AG04449 (cell line): ENCODE measurements at regions not wholly inside any gene's neighbourhood (a gene's known extent, or its start where the extent isn't known, plus 50 kb on each side); places are given as distances from the start of the nearest gene placed in this dataset.

ENCODE experiments used
- CTCF ChIA-PET: fragments of 350-600 bp; formaldehyde crosslinking; extraction: SDS; loops from one replicate; lab custom pipeline; 2021; ENCODE audit warnings: antibody characterized with exemption; lab: Yijun Ruan, JAX
- POLR2A ChIA-PET: fragments of 400-600, 350-600 bp; formaldehyde crosslinking; extraction: SDS; loops from one replicate; lab custom pipeline; 2020; ENCODE audit warnings: antibody characterized with exemption, inconsistent platforms; lab: Yijun Ruan, JAX
- DNase-seq: peaks from one replicate; pipeline ENCODE4 v3.0.0-alpha.2; 2010; ENCODE audit warnings: low read depth, low spot score
- H3K4me3 ChIP-seq: 2 replicates; pipeline ENCODE4 v1.5.1; 2011; ENCODE audit warnings: low read depth, mild to moderate bottlenecking, control low read depth, low read length
- TF ChIP-seq, protein P1 (sequence below): IDR thresholded peaks from one replicate; pipeline ENCODE4 v1.5.1; 2011; ENCODE audit warnings: mild to moderate bottlenecking, moderate library complexity, low read length, control low read depth, inconsistent platforms; ENCODE audit not compliant: insufficient read depth; ENCODE audit errors: missing control alignments

DNA sequence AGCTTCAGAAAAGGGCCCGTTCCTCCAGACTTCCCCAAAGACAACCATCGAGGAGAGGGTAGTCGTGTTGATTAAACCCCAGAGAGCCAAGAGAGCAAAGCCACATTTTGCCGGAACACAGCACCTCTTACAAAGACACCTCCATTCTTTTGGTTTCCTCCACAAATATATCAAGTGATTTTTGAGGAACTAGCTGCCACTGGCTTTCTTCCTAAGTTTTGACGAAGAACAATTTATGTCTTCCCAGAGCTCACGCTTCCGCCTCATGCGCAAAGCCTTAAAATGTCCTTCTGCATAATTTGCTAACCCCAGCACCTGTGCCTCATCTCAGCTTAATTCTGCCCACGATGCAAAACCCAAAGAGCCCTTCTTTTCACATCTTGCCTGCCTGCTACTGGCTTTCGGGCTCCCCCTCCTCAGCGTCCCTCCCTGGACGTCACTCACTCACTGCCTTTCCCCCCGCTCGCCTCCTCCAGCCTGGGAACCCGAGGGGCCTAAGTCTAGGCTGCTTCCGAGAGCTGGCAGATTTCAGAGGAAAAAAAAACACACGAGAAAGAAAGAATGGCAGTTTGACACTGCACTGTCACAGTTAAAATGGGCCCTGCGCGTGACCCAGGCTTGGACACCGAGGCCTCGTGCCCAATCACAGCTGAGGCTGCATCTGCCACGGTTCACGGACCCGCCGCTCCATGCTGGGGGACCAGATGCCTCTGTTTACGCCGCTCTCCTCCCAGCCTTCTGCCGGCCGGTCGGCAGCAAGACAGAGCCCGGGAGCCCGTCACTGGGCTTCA is 77.6 kb upstream of the IFNAR2 start:
- ChIA-PET CTCF (interaction anchor here (0.7 to 1.2 kb wide), 2 partner anchors 44 to 212 kb away, joined by 3 read pairs; no protein-coding TSS in a partner anchor), POLR2A (no interaction called here)
- no peak for DNase-seq
- TF ChIP-seq, protein P1, sequence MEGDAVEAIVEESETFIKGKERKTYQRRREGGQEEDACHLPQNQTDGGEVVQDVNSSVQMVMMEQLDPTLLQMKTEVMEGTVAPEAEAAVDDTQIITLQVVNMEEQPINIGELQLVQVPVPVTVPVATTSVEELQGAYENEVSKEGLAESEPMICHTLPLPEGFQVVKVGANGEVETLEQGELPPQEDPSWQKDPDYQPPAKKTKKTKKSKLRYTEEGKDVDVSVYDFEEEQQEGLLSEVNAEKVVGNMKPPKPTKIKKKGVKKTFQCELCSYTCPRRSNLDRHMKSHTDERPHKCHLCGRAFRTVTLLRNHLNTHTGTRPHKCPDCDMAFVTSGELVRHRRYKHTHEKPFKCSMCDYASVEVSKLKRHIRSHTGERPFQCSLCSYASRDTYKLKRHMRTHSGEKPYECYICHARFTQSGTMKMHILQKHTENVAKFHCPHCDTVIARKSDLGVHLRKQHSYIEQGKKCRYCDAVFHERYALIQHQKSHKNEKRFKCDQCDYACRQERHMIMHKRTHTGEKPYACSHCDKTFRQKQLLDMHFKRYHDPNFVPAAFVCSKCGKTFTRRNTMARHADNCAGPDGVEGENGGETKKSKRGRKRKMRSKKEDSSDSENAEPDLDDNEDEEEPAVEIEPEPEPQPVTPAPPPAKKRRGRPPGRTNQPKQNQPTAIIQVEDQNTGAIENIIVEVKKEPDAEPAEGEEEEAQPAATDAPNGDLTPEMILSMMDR = no peak
- no peak overlapping the region for H3K4me3 ChIP-seq

DNA sequence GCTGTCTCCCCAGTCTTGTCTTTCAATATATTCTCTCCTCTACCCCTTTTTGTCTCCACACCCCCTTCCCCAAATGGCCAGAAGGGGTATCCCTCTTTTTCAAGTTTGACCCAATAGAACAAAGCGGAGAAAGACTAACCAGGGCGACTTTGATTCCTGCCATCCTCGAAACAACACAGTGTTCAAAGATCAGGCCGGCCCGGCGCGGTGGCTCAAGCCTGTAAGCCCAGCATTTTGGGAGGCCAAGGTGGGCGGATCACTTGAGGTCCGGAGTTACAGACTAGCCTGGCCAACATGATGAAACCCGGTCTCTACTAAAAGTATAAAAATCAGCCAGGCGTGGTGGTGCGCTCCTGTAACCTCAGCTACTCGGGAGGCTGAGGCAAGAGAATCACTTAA is 77.0 kb upstream of the IFNAR2 start:
- TF ChIP-seq, protein P1 = no peak
- POLR2A ChIA-PET = no interaction called here
- no peak overlapping the region for H3K4me3 ChIP-seq
- CTCF ChIA-PET = interaction anchor here (0.7 to 1.2 kb wide), 2 partner anchors 44 to 212 kb away, joined by 3 read pairs; no protein-coding TSS in a partner anchor
- no peak for DNase-seq

DNA sequence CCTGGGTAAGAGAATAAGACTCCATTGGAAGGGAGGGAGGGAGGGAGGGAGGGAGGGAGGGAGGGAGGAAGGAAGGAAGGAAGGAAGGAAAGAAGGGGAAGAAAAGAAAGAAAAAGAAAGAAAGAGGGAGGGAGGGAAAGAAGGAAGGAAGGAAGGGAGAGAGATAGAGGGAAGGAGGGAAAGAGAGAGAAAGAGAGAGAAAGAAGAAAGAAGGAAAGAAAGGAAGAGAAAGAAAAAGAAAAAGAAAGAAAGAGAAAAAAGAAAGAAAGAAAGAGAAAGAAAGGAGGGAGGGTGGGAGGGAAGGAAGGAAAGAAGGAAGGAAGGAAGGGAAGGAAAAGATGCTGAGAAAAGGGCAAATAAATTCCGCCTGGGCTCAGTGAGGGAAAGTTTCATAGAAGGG is 74.7 kb upstream of the IFNAR2 start:
- H3K4me3 ChIP-seq = no peak overlapping the region
- TF ChIP-seq, protein P1 = no peak
- ChIA-PET CTCF (no interaction called here), POLR2A (no interaction called here)
- DNase-seq = no peak

DNA sequence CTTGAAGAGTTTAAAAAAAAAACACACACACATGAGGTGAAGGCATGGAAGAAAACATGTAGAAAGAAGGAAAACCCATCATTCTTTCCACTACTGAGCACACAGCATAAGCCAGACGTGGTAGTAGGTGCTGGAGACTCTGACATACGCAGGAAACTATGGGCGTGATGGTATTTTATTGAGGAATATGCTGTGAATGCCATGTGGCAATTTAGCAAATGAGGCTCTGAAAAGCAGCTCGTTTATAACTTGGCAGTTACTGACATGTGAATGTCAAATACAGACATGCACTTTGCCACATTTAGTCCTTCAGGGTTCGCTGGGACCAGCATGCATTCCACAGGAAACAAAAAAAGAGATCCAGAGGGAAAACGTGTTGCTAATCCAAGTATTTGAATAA is 74.3 kb upstream of the IFNAR2 start:
- POLR2A ChIA-PET = no interaction called here
- DNase-seq = no peak
- no peak overlapping the region for H3K4me3 ChIP-seq
- TF ChIP-seq, protein P1 = no peak
- CTCF ChIA-PET = no interaction called here

DNA sequence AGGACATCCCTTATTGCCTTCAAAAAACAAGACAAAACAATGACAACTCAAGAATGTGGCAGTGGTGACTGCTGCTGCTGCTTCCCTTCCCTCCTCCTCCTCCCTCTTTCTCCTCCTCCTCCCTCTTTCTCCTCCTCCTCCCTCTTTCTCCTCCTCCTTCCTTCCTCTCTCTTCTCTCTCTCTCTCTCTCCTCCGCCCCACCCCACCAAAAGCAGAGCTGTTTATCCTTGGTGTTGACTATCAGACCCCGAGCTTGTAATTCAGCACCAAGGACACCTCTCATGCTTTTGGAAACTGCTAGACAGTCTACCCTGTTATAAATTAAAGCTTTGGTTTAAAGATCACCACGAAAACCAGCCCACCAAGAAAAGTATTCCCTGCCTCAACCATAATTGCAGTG is 72.4 kb upstream of the IFNAR2 start:
- CTCF ChIA-PET = interaction anchor here (1.1 to 2.6 kb wide), 3 partner anchors 9 to 163 kb away, joined by 3 to 9 read pairs (median 4); no protein-coding TSS in a partner anchor

DNA sequence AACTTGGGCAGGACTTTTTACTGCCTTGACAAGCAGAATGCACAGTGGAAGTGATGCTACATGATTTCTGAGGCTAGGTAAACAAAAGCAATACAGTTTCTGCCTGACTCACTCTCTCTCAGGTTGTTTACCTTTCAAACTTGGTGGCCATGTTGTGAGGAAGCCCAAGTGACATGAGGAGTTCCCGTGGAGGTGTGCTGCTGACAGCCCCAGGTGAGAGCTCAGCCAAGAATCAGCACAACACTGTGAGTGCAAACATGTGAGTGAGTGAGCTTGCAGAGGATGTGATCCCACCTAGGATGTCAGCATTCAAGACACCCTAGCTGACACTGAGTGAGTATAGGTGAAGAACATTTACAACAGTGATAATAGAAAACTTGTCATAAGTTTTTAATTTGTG is 71.1 kb upstream of the IFNAR2 start:
- DNase-seq = no peak
- CTCF ChIA-PET = interaction anchor here (2.3 to 2.6 kb wide), 2 partner anchors 39 to 164 kb away, joined by 4 to 9 read pairs; no protein-coding TSS in a partner anchor
- TF ChIP-seq, protein P1 = no peak
- POLR2A ChIA-PET = no interaction called here
- H3K4me3 ChIP-seq = no peak overlapping the region

More for the DNA sequence above, 72.4 kb upstream of the IFNAR2 start:
- POLR2A ChIA-PET = no interaction called here
- no peak overlapping the region for H3K4me3 ChIP-seq
- TF ChIP-seq, protein P1 = no peak
- no peak for DNase-seq
